ENCODE measurements at regions not wholly inside any gene's neighbourhood (a gene's known extent, or its start where the extent isn't known, plus 50 kb on each side); places are given as distances from the start of the nearest gene placed in this dataset. TPM values are rescaled to one million over a fixed set of nuclear protein-coding genes. Genes with fewer than 3 reads are reported as not detected.

DNA sequence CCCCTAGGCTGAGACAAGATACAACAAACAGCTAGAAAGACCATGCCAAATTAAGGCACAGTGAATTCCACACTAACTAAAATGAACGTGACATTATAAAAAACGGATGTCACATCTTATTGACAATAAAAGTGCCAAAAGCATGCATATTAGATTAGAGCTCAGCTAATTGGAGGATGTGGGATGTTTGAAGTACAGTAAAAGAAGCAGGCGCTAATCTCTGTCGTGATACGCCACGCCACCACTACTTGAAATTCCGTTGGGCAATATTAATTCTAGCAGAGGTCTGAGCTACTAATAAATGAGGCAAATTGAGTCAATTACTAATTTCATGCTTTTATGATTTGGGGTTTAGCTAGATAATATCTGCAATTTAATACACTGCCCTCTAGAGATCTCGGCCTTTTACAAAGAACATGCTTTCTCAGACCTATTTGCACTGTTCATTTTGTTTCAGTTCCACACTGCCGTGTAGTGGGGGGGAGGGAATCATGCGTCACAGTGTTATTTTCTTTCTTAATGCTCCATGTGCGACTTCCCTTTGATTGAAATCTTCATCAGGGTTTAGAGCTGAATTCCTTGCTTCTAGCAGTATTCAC is 52.9 kb upstream of the ROBO2 start:
- no peaks in the 10 kb centered on the region for H4K20me1 ChIP-seq (ENCODE audit: insufficient read depth, low read depth, low read length)
- no peaks in the 10 kb centered on the region for H3K9me2 ChIP-seq (replicated peaks; ENCODE audit: insufficient read depth, low read length)
- H3K9me3 ChIP-seq (ENCODE audit: low read length): no peaks in the 10 kb centered on the region
- H3K4me2 ChIP-seq (ENCODE audit: low read depth, low read length, poor library complexity, severe bottlenecking): no peak overlapping the region
- no peaks in the 10 kb centered on the region for H3K79me2 ChIP-seq (ENCODE audit: low read length)
- no peak overlapping the region for H3K9ac ChIP-seq (ENCODE audit: low read length)
- no peak overlapping the region for H2AFZ ChIP-seq (ENCODE audit: low read length)
- no peak overlapping the region for H3K27ac ChIP-seq (ENCODE audit: low read length)
- no peak for DNase-seq
- H3K4me3 ChIP-seq (ENCODE audit: low read length): no peak overlapping the region
- H3K27me3 ChIP-seq (ENCODE audit: low read length): no peaks in the 10 kb centered on the region
- no peaks in the 10 kb centered on the region for H3K4me1 ChIP-seq (ENCODE audit: low read length)
- no peaks in the 10 kb centered on the region for H3K36me3 ChIP-seq (ENCODE audit: insufficient read depth, low read length)

Small RNA genes lying in the stretch of these regions (small RNA-seq; reads per million reads assigned to genes)
- not detected for gene RF00019
